Stimulated activated CD4-positive, alpha-beta T cell treated with anti-CD3 and anti-CD28 coated beads, Interleukin-15, amount 100 ng/mL, for 24 hours (primary cell): ENCODE measurements at regions not wholly inside any gene's neighbourhood (a gene's known extent, or its start where the extent isn't known, plus 50 kb on each side); places are given as distances from the start of the nearest gene placed in this dataset.

Experiments
- DNase-seq: peaks from one replicate; pipeline ENCODE4 v3.0.0-alpha.2; 2020

- no peak for DNase-seq
Observed at GRCh38 chr7:47039089-47039648, 542.7 kb downstream of the TNS3 start.

- no peak for DNase-seq
Observed at GRCh38 chr7:47038621-47039020, 543.3 kb downstream of the TNS3 start.

- DNase-seq = no peak
Observed at GRCh38 chr7:47037607-47038006, 544.3 kb downstream of the TNS3 start.

- no peak for DNase-seq
Observed at GRCh38 chr7:47036909-47037308, 545.0 kb downstream of the TNS3 start.

GRCh38 chr7:47035522-47035921 is 546.4 kb downstream of the TNS3 start:
- no peak for DNase-seq

- no peak for DNase-seq
Observed at GRCh38 chr7:47034180-47034579, 547.7 kb downstream of the TNS3 start.

- no peak for DNase-seq
Observed at GRCh38 chr7:47032536-47032908, 549.4 kb downstream of the TNS3 start.

GRCh38 chr7:47031786-47032535 is 550.0 kb downstream of the TNS3 start:
- DNase-seq = no peak

- DNase-seq = no peak
Observed at GRCh38 chr7:47028284-47028683, 553.6 kb downstream of the TNS3 start.

- no peak for DNase-seq
Observed at GRCh38 chr7:47027695-47028240, 554.1 kb downstream of the TNS3 start.

- DNase-seq = no peak
Observed at GRCh38 chr7:47026780-47027361, 555.0 kb downstream of the TNS3 start.

- DNase-seq = no peak
Observed at GRCh38 chr7:47024991-47025390, 556.9 kb downstream of the TNS3 start.

GRCh38 chr7:47008461-47008860 is 573.5 kb downstream of the TNS3 start:
- no peak for DNase-seq

- DNase-seq = no peak
Observed at GRCh38 chr7:47007471-47007870, 574.4 kb downstream of the TNS3 start.

- no peak for DNase-seq
Observed at GRCh38 chr7:47000561-47000960, 581.4 kb downstream of the TNS3 start.

- DNase-seq = no peak
Observed at GRCh38 chr7:46999866-47000265, 582.0 kb downstream of the TNS3 start.

- DNase-seq = no peak
Observed at GRCh38 chr7:46996972-46997371, 584.9 kb downstream of the TNS3 start.

GRCh38 chr7:46993396-46993795 is 588.5 kb downstream of the TNS3 start:
- no peak for DNase-seq

GRCh38 chr7:46990761-46991160 is 591.1 kb downstream of the TNS3 start:
- no peak for DNase-seq

- DNase-seq = no peak
Observed at GRCh38 chr7:46989247-46989646, 592.7 kb downstream of the TNS3 start.

GRCh38 chr7:46982928-46983327 is 599.0 kb downstream of the TNS3 start:
- no peak for DNase-seq

- DNase-seq = no peak
Observed at GRCh38 chr7:46979439-46979838, 602.5 kb downstream of the TNS3 start.

- no peak for DNase-seq
Observed at GRCh38 chr7:46975493-46975892, 606.4 kb downstream of the TNS3 start.

- DNase-seq = no peak
Observed at GRCh38 chr7:46972205-46972604, 609.7 kb downstream of the TNS3 start.
